ENCODE measurements at regions not wholly inside any gene's neighbourhood (a gene's known extent, or its start where the extent isn't known, plus 50 kb on each side); places are given as distances from the start of the nearest gene placed in this dataset.

- DNase-seq = no peak
Observed at GRCh38 chr16:80171199-80171598, 369.6 kb upstream of the DYNLRB2 start.

- no peak for DNase-seq
Observed at GRCh38 chr16:80167657-80168390, 373.0 kb upstream of the DYNLRB2 start.

GRCh38 chr16:80166082-80166481 is 374.7 kb upstream of the DYNLRB2 start:
- no peak for DNase-seq

- DNase-seq = no peak
Observed at GRCh38 chr16:80164966-80165550, 375.7 kb upstream of the DYNLRB2 start.

GRCh38 chr16:80163339-80163738 is 377.5 kb upstream of the DYNLRB2 start:
- no peak for DNase-seq

GRCh38 chr16:80161799-80162739 is 378.7 kb upstream of the DYNLRB2 start:
- no peak for DNase-seq

GRCh38 chr16:80158766-80159165 is 382.0 kb upstream of the DYNLRB2 start:
- DNase-seq = no peak

- no peak for DNase-seq
Observed at GRCh38 chr16:80151722-80152111, 389.1 kb upstream of the DYNLRB2 start.

GRCh38 chr16:80150978-80151721 is 389.6 kb upstream of the DYNLRB2 start:
- no peak for DNase-seq

- DNase-seq = no peak
Observed at GRCh38 chr16:80148826-80149225, 392.0 kb upstream of the DYNLRB2 start.

GRCh38 chr16:80147026-80147655 is 393.7 kb upstream of the DYNLRB2 start:
- DNase-seq = no peak

- DNase-seq = no peak
Observed at GRCh38 chr16:80144191-80144590, 396.6 kb upstream of the DYNLRB2 start.

- no peak for DNase-seq
Observed at GRCh38 chr16:80142940-80143339, 397.9 kb upstream of the DYNLRB2 start.

GRCh38 chr16:80142281-80142680 is 398.5 kb upstream of the DYNLRB2 start:
- DNase-seq = no peak

- DNase-seq = no peak
Observed at GRCh38 chr16:80129791-80130190, 411.0 kb upstream of the DYNLRB2 start.

- DNase-seq = no peak
Observed at GRCh38 chr16:80125677-80126076, 415.1 kb upstream of the DYNLRB2 start.

- no peak for DNase-seq
Observed at GRCh38 chr16:80123189-80123588, 417.6 kb upstream of the DYNLRB2 start.

- DNase-seq = no peak
Observed at GRCh38 chr16:80122115-80122514, 418.7 kb upstream of the DYNLRB2 start.

GRCh38 chr16:80121522-80121909 is 419.3 kb upstream of the DYNLRB2 start:
- no peak for DNase-seq

- DNase-seq = no peak
Observed at GRCh38 chr16:80120899-80121521, 419.8 kb upstream of the DYNLRB2 start.

- DNase-seq = no peak
Observed at GRCh38 chr16:80117556-80118130, 423.1 kb upstream of the DYNLRB2 start.

- DNase-seq = no peak
Observed at GRCh38 chr16:80116711-80117110, 424.1 kb upstream of the DYNLRB2 start.

Data from stimulated activated CD8-positive, alpha-beta memory T cell treated with anti-CD3 and anti-CD28 coated beads, Interleukin-4, amount 100 ng/mL, for 48 hours (primary cell).